ENCODE measurements at regions not wholly inside any gene's neighbourhood (a gene's known extent, or its start where the extent isn't known, plus 50 kb on each side); places are given as distances from the start of the nearest gene placed in this dataset.

GRCh38 chr7:53437336-53437735, 401.9 kb downstream of the POM121L12 start:
- no peak for TF ChIP-seq CTCF (conservative IDR thresholded peaks at IDR 0.05; ENCODE audit: low read depth, low read length)
- no peak for DNase-seq (ENCODE audit: low read depth)
- no peak overlapping the region for H3K4me3 ChIP-seq (ENCODE audit: low read depth, low read length)

- no peak overlapping the region for H3K4me3 ChIP-seq (ENCODE audit: low read depth, low read length)
- TF ChIP-seq CTCF (conservative IDR thresholded peaks at IDR 0.05; ENCODE audit: low read depth, low read length) = no peak
These were observed 410.7 kb downstream of the POM121L12 start for GRCh38 chr7:53446170-53446569.

GRCh38 chr7:53458636-53459035, 423.2 kb downstream of the POM121L12 start:
- no peak overlapping the region for H3K4me3 ChIP-seq (ENCODE audit: low read depth, low read length)
- TF ChIP-seq CTCF (conservative IDR thresholded peaks at IDR 0.05; ENCODE audit: low read depth, low read length) = no peak
- no peak for DNase-seq (ENCODE audit: low read depth)

More at GRCh38 chr7:53446170-53446569, 410.7 kb downstream of the POM121L12 start:
- DNase-seq (ENCODE audit: low read depth) = no peak

- DNase-seq (ENCODE audit: low read depth) = no peak
- no peak overlapping the region for H3K4me3 ChIP-seq (ENCODE audit: low read depth, low read length)
- no peak for TF ChIP-seq CTCF (conservative IDR thresholded peaks at IDR 0.05; ENCODE audit: low read depth, low read length)
These were observed 430.9 kb downstream of the POM121L12 start for GRCh38 chr7:53466371-53466770.

GRCh38 chr7:53470336-53470970, 435.0 kb downstream of the POM121L12 start:
- no peak for DNase-seq (ENCODE audit: low read depth)
- TF ChIP-seq CTCF (conservative IDR thresholded peaks at IDR 0.05; ENCODE audit: low read depth, low read length) = no peak
- H3K4me3 ChIP-seq (ENCODE audit: low read depth, low read length) = no peak overlapping the region

- TF ChIP-seq CTCF (conservative IDR thresholded peaks at IDR 0.05; ENCODE audit: low read depth, low read length) = no peak
- no peak for DNase-seq (ENCODE audit: low read depth)
- no peak overlapping the region for H3K4me3 ChIP-seq (ENCODE audit: low read depth, low read length)
These were observed 437.9 kb downstream of the POM121L12 start for GRCh38 chr7:53473371-53473770.

- H3K4me3 ChIP-seq (ENCODE audit: low read depth, low read length) = no peak overlapping the region
- no peak for TF ChIP-seq CTCF (conservative IDR thresholded peaks at IDR 0.05; ENCODE audit: low read depth, low read length)
- DNase-seq (ENCODE audit: low read depth) = no peak
These were observed 440.3 kb downstream of the POM121L12 start for GRCh38 chr7:53475776-53476175.

All from choroid plexus epithelial cell (primary cell).